HEK293 (cell line): ENCODE measurements at regions not wholly inside any gene's neighbourhood (a gene's known extent, or its start where the extent isn't known, plus 50 kb on each side); places are given as distances from the start of the nearest gene placed in this dataset.
A peak's percentile ranks its signal among the peaks of the same experiment; 100 is the strongest.
"Not testable (repeated sequence)": the region's sequence is repeated elsewhere in the genome, so short reads cannot be mapped to it uniquely, and the experiment has no call there.

ENCODE experiments used
- CTCF ChIA-PET: fragments of 350-600 bp; formaldehyde crosslinking; extraction: SDS; loops from one replicate; lab custom pipeline; 2021; ENCODE audit warnings: antibody characterized with exemption; lab: Yijun Ruan, JAX
- POLR2A ChIA-PET: fragments of 300-600 bp; formaldehyde crosslinking; extraction: SDS; loops from one replicate; lab custom pipeline; 2020; ENCODE audit warnings: antibody characterized with exemption, inconsistent platforms; lab: Yijun Ruan, JAX
- H3K27ac ChIP-seq: fragments of 200-500 bp; sonication (Bioruptor generic); 2 replicates; pipeline ENCODE4 v1.5.1; 2014; ENCODE audit warnings: low read depth, low read length, control low read depth, inconsistent platforms; ENCODE audit errors: extremely low read depth
- H3K36me3 ChIP-seq, 2 experiments: fragments of 200-500 bp in 1 of 2; sonication (Bioruptor generic) in 1 of 2; 1 replicate in 1 of 2; 2 replicates in 1 of 2; pipeline ENCODE4 v1.5.1; 2014 to 2017; ENCODE audit warnings: inconsistent platforms in 2 of 2, low read length in 2 of 2; ENCODE audit not compliant: control insufficient read depth in 2 of 2, insufficient read depth in 1 of 2
- H3K4me1 ChIP-seq: fragments of 200-500 bp; sonication (Bioruptor generic); 2 replicates; pipeline ENCODE4 v1.5.1; 2014; ENCODE audit warnings: mild to moderate bottlenecking, low read length, inconsistent platforms; ENCODE audit not compliant: control insufficient read depth, insufficient read depth
- H3K4me3 ChIP-seq: 2 replicates; pipeline ENCODE4 v1.5.1; 2011; ENCODE audit warnings: low read depth, mild to moderate bottlenecking, control low read depth, low read length, moderate library complexity
- H3K9me3 ChIP-seq: fragments of 200-500 bp; sonication (Bioruptor generic); 2 replicates; pipeline ENCODE4 v1.5.1; 2014; ENCODE audit warnings: low read depth, low read length, inconsistent platforms; ENCODE audit not compliant: control insufficient read depth, insufficient read depth
- FEZF1 ChIP-seq: fragments of 450-650 bp; formaldehyde crosslinking; IDR thresholded peaks from 2 replicates; pipeline ENCODE4 v1.5.1; 2016; ENCODE audit warnings: missing biosample characterization, missing genetic modification characterization
- GLI2 ChIP-seq: fragments of 450-650 bp; formaldehyde crosslinking; IDR thresholded peaks from 2 replicates; pipeline ENCODE4; 2017; ENCODE audit warnings: missing biosample characterization, missing genetic modification characterization, low read depth, borderline replicate concordance
- HOXA7 ChIP-seq: sonication (generic); formaldehyde crosslinking; IDR thresholded peaks from 2 replicates; pipeline ENCODE4 v1.8.1; 2022; ENCODE audit warnings: missing genetic modification reagents, borderline replicate concordance
- PRDM10 ChIP-seq: fragments of 450-650 bp; formaldehyde crosslinking; IDR thresholded peaks from 2 replicates; pipeline ENCODE4 v1.5.1; 2016; ENCODE audit warnings: missing biosample characterization, missing genetic modification characterization
- TCF7L2 ChIP-seq: IDR thresholded peaks from 2 replicates; pipeline ENCODE4 v1.6.1; 2011; ENCODE audit warnings: low read depth, mild to moderate bottlenecking, inconsistent platforms, low read length, moderate library complexity, borderline replicate concordance
- ZBTB11 ChIP-seq: fragments of 450-650 bp; formaldehyde crosslinking; conservative IDR thresholded peaks from 2 replicates; pipeline ENCODE4 v1.5.1; 2016; ENCODE audit warnings: low read depth, missing biosample characterization, missing genetic modification characterization
- ZBTB20 ChIP-seq: fragments of 450-650 bp; formaldehyde crosslinking; IDR thresholded peaks from 2 replicates; pipeline ENCODE4 v1.5.1; 2016; ENCODE audit warnings: missing biosample characterization, missing genetic modification characterization
- ZNF202 ChIP-seq: fragments of 450-650 bp; formaldehyde crosslinking; IDR thresholded peaks from 2 replicates; pipeline ENCODE4 v1.5.1; 2016; ENCODE audit warnings: missing biosample characterization, missing genetic modification characterization, borderline replicate concordance
- ZNF266 ChIP-seq: fragments of 450-650 bp; formaldehyde crosslinking; IDR thresholded peaks from 2 replicates; pipeline ENCODE4 v1.5.1; 2016; ENCODE audit warnings: missing biosample characterization, missing genetic modification characterization, low read depth
- ZNF324 ChIP-seq: fragments of 450-650 bp; formaldehyde crosslinking; IDR thresholded peaks from 2 replicates; pipeline ENCODE4 v1.5.1; 2016; ENCODE audit warnings: missing biosample characterization, missing genetic modification characterization
- ZNF423 ChIP-seq: fragments of 450-650 bp; formaldehyde crosslinking; IDR thresholded peaks from 2 replicates; pipeline ENCODE4 v1.5.1; 2016; ENCODE audit warnings: missing biosample characterization, missing genetic modification characterization
- ZNF433 ChIP-seq: fragments of 450-650 bp; formaldehyde crosslinking; IDR thresholded peaks from 2 replicates; pipeline ENCODE4 v1.5.1; 2016; ENCODE audit warnings: missing biosample characterization, missing genetic modification characterization, low read depth
- ZNF510 ChIP-seq: fragments of 450-650 bp; formaldehyde crosslinking; IDR thresholded peaks from 2 replicates; pipeline ENCODE4 v1.5.1; 2018; ENCODE audit warnings: mild to moderate bottlenecking, missing genetic modification characterization, missing biosample characterization; ENCODE audit not compliant: insufficient replicate concordance
- ZNF555 ChIP-seq: fragments of 450-650 bp; formaldehyde crosslinking; conservative IDR thresholded peaks from 2 replicates; pipeline ENCODE4 v1.5.1; 2017; ENCODE audit warnings: missing biosample characterization, mild to moderate bottlenecking, missing genetic modification characterization, inconsistent platforms
- ZNF76 ChIP-seq: fragments of 450-650 bp; formaldehyde crosslinking; IDR thresholded peaks from 2 replicates; pipeline ENCODE4; 2016; ENCODE audit warnings: low read depth, missing biosample characterization, missing genetic modification characterization, borderline replicate concordance
- ZNF837 ChIP-seq: fragments of 450-650 bp; formaldehyde crosslinking; IDR thresholded peaks from 2 replicates; pipeline ENCODE4 v1.5.1; 2016; ENCODE audit warnings: missing biosample characterization, missing genetic modification characterization
- ZSCAN30 ChIP-seq: fragments of 450-650 bp; IDR thresholded peaks from 2 replicates; pipeline ENCODE4 v1.5.1; 2018; ENCODE audit warnings: missing biosample characterization, mild to moderate bottlenecking, missing genetic modification characterization, moderate library complexity
- TF ChIP-seq, protein P1 (sequence below): fragments of 450-650 bp; formaldehyde crosslinking; IDR thresholded peaks from 2 replicates; pipeline ENCODE4 v1.5.1; 2017; ENCODE audit warnings: missing biosample characterization, mild to moderate bottlenecking, missing genetic modification characterization, moderate library complexity
- TF ChIP-seq, protein P2 (sequence below): fragments of 450-650 bp; formaldehyde crosslinking; IDR thresholded peaks from 2 replicates; pipeline ENCODE4 v1.5.1; 2016; ENCODE audit warnings: missing biosample characterization, missing genetic modification characterization

GRCh38 chr5:61232490-61233050 is 70.3 kb upstream of the SMIM15 start:
- ChIA-PET POLR2A (no interaction called here), CTCF (interaction anchor here (0.6 kb wide), 1 partner anchor 176 kb away, joined by 3 read pairs; no protein-coding TSS in a partner anchor)
- Histone ChIP-seq H3K36me3 (no peaks in the 10 kb centered on the region), H3K27ac (no peak overlapping the region), H3K4me1 (no peaks in the 10 kb centered on the region), H3K9me3 (no peaks in the 10 kb centered on the region), H3K4me3 (no peak overlapping the region)
- TF ChIP-seq TCF7L2 = no peak
- TF ChIP-seq, all 188 proteins: peak for 0

DNA sequence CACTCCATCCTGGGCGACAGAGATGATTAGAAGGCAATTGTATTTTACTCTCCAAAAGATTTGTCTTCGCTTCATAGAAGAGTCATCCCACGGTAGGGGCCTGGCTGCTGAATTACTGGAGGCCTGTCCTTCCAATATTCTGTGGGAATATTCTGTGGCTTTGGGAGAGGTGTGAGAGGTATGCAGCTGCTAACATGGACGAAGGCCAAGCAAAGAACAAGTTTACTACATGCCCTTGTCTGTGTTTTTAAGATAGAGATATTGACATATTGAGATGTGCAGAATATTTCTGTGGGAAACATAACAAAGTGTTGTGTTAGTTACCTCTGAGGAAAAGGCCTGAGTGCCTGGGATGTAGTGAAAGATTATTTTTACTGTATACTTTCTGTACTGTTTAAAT is 71.8 kb upstream of the SMIM15 start:
- H3K9me3 ChIP-seq = no peaks in the 10 kb centered on the region
- H3K4me3 ChIP-seq = no peak overlapping the region
- H3K4me1 ChIP-seq = no peaks in the 10 kb centered on the region
- ChIA-PET POLR2A (no interaction called here), CTCF (no interaction called here)
- no peak for TF ChIP-seq PRDM10 (tag by site-specific recombination)
- TF ChIP-seq, protein P1, sequence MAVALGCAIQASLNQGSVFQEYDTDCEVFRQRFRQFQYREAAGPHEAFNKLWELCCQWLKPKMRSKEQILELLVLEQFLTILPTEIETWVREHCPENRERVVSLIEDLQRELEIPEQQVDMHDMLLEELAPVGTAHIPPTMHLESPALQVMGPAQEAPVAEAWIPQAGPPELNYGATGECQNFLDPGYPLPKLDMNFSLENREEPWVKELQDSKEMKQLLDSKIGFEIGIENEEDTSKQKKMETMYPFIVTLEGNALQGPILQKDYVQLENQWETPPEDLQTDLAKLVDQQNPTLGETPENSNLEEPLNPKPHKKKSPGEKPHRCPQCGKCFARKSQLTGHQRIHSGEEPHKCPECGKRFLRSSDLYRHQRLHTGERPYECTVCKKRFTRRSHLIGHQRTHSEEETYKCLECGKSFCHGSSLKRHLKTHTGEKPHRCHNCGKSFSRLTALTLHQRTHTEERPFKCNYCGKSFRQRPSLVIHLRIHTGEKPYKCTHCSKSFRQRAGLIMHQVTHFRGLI (tag by site-specific recombination) = no peak
- no peak for TF ChIP-seq ZSCAN30 (tag by site-specific recombination)
- no peak for TF ChIP-seq ZNF76 (tag by site-specific recombination)
- no peak for TF ChIP-seq ZNF510 (tag by site-specific recombination)
- no peak for TF ChIP-seq ZNF324
- TF ChIP-seq ZNF555 (tag by site-specific recombination) = no peak
- TF ChIP-seq ZBTB20 (tag by site-specific recombination) = no peak
- TF ChIP-seq GLI2 (tag by site-specific recombination) = no peak
- TF ChIP-seq ZNF423 (tag by site-specific recombination) = no peak
- TF ChIP-seq HOXA7 (CRISPR knock-in tag) = no peak
- no peak for TF ChIP-seq ZNF837
- no peak for TF ChIP-seq FEZF1 (tag by site-specific recombination)
- no peak overlapping the region for H3K27ac ChIP-seq
- no peaks in the 10 kb centered on the region for H3K36me3 ChIP-seq

DNA sequence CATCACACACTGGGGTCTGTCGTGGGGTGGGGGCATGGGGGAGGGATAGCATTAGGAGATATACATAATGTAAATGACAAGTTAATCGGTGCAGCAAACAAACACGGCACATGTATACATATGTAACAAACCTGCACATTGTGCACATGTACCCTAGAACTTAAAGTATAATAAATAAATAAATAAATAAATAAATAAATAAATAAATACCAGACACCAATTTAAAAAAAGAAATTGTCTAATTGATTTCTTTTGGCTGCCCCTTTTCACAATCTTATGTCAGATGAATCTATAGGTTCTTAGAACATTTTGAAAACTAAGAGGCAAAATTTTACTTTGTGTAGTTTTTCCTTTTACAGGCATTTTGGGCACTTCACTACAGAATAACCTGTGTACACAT is 74.4 kb upstream of the SMIM15 start:
- CTCF ChIA-PET, H3K4me1 ChIP-seq, POLR2A ChIA-PET, H3K4me3 ChIP-seq, H3K27ac ChIP-seq, H3K9me3 ChIP-seq, H3K36me3 ChIP-seq: not testable (repeated sequence)
- peak; percentile 58 for TF ChIP-seq ZBTB11 (tag by site-specific recombination)
- peak; percentile 71 for TF ChIP-seq ZNF433 (tag by site-specific recombination)
- TF ChIP-seq ZNF555 (tag by site-specific recombination) = peak; percentile 53
- 0 out of 2 replicates have a peak, but pooled peaks have one; percentile 29 for TF ChIP-seq ZNF202 (tag by site-specific recombination)
- TF ChIP-seq ZNF266 (tag by site-specific recombination) = 0 out of 2 replicates have a peak, but pooled peaks have one; percentile 32
- TF ChIP-seq, protein P2, sequence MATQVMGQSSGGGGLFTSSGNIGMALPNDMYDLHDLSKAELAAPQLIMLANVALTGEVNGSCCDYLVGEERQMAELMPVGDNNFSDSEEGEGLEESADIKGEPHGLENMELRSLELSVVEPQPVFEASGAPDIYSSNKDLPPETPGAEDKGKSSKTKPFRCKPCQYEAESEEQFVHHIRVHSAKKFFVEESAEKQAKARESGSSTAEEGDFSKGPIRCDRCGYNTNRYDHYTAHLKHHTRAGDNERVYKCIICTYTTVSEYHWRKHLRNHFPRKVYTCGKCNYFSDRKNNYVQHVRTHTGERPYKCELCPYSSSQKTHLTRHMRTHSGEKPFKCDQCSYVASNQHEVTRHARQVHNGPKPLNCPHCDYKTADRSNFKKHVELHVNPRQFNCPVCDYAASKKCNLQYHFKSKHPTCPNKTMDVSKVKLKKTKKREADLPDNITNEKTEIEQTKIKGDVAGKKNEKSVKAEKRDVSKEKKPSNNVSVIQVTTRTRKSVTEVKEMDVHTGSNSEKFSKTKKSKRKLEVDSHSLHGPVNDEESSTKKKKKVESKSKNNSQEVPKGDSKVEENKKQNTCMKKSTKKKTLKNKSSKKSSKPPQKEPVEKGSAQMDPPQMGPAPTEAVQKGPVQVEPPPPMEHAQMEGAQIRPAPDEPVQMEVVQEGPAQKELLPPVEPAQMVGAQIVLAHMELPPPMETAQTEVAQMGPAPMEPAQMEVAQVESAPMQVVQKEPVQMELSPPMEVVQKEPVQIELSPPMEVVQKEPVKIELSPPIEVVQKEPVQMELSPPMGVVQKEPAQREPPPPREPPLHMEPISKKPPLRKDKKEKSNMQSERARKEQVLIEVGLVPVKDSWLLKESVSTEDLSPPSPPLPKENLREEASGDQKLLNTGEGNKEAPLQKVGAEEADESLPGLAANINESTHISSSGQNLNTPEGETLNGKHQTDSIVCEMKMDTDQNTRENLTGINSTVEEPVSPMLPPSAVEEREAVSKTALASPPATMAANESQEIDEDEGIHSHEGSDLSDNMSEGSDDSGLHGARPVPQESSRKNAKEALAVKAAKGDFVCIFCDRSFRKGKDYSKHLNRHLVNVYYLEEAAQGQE = 0 out of 2 replicates have a peak, but pooled peaks have one; percentile 28
